Brain microvascular endothelial cell (primary cell): ENCODE measurements at regions not wholly inside any gene's neighbourhood (a gene's known extent, or its start where the extent isn't known, plus 50 kb on each side); places are given as distances from the start of the nearest gene placed in this dataset.

ENCODE experiments used
- DNase-seq: peaks from one replicate; pipeline ENCODE4 v3.0.0-alpha.2; 2020
- H3K27ac ChIP-seq: fragments of 250-450 bp; sonication (Bioruptor Pico); 2 replicates; pipeline ENCODE4 v1.5.1; 2020; ENCODE audit warnings: mild to moderate bottlenecking, moderate library complexity
- H3K27me3 ChIP-seq: fragments of 250-450 bp; sonication (Bioruptor Pico); replicated peaks from 2 replicates; pipeline ENCODE4 v1.5.1; 2020; ENCODE audit warnings: mild to moderate bottlenecking
- H3K36me3 ChIP-seq: fragments of 250-450 bp; sonication (Bioruptor Pico); replicated peaks from 2 replicates; pipeline ENCODE4 v1.5.1; 2020; ENCODE audit warnings: mild to moderate bottlenecking
- H3K4me3 ChIP-seq: 2 replicates; pipeline ENCODE4 v1.5.1; 2011; ENCODE audit warnings: low read depth, mild to moderate bottlenecking, control low read depth, low read length, moderate library complexity
- CTCF ChIP-seq: IDR thresholded peaks from 2 replicates; pipeline ENCODE4 v1.5.1; 2011; ENCODE audit warnings: low read depth, mild to moderate bottlenecking, moderate library complexity, low read length, control low read depth, inconsistent platforms; ENCODE audit errors: missing control alignments
- in situ Hi-C: cut with HindIII; loops from 2 replicates; pipeline ENCODE4 v1.10.0; 2017; ENCODE audit warnings: low sequenced_read_pairs, low pct_ligation_motif_present

DNA sequence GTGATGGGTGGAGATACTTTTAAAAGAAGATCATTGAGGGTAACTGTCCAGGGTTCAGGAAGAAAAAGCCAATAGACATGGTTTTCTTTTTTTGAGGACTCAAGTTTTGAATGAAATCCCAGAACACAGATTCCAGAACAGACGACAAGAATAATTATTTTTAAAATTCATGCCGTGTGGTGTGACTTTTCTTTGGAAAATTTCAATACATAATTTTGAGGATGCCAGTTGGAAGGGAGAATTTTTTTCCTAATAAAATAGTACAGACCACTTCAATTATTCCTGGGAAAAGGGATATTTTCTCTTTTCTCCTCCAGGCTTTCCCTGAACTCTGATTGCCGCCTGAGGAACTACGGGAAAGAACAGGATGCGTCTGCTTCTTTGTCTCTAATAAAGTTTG, 951.4 kb downstream of the KCNMA1 start:
- Histone ChIP-seq H3K4me3 (no peak overlapping the region), H3K27me3 (no peaks in the 10 kb centered on the region), H3K27ac (no peak overlapping the region), H3K36me3 (no peaks in the 10 kb centered on the region)
- no peak for TF ChIP-seq CTCF
- in situ Hi-C loops, result no loop called here
- DNase-seq, result no peak

DNA sequence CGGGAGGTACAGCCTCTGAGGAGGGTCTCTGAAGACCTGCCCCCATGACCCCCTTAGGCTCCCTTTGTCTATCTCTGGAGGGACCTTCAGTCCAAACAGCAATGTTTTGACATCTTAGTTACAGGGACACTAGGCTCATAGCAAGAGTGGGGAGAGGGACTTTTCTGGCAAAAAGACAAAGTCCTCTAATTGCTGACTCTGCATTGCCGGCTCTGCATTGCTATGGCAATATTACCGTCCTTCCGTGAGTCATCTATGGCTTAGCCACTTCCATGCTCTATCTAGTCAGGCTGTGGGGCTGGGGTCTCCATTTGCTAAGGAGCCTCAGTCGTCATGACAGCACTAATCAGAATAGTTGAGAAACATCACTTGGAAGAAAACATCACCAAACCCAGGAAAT, 952.6 kb downstream of the KCNMA1 start:
- Histone ChIP-seq H3K36me3 (no peaks in the 10 kb centered on the region), H3K4me3 (no peak overlapping the region), H3K27me3 (no peaks in the 10 kb centered on the region), H3K27ac (no peak overlapping the region)
- no peak for DNase-seq
- in situ Hi-C loops, result no loop called here
- TF ChIP-seq CTCF, result no peak

DNA sequence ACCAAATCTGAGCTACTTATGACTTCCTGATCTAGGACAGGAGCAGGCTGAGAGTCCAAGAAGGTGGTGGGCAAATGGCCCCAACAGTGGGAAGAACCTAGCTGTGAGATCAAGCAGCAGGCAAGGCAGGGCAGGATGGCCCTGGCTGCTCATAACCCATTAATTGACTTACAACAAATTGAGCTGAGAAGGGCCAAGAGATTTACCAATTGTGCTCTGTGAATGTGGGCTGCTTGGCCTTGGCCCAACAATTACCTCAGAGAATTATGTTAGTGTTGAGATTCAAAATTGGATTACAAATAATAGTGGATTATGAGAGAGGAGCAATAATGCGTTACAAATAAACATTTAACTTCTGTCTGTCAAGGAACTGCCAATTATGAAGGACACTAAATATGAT, 956.5 kb downstream of the KCNMA1 start:
- no peak for TF ChIP-seq CTCF
- DNase-seq, result no peak
- Histone ChIP-seq H3K27me3 (no peaks in the 10 kb centered on the region), H3K27ac (no peak overlapping the region), H3K36me3 (no peaks in the 10 kb centered on the region), H3K4me3 (no peak overlapping the region)
- in situ Hi-C loops, result no loop called here

- Histone ChIP-seq H3K36me3 (no peaks in the 10 kb centered on the region), H3K27ac (no peak overlapping the region), H3K4me3 (no peak overlapping the region), H3K27me3 (no peaks in the 10 kb centered on the region)
- in situ Hi-C loops, result no loop called here
- DNase-seq, result no peak
- TF ChIP-seq CTCF, result no peak
These were observed 958.6 kb downstream of the KCNMA1 start for GRCh38 chr10:76679030-76679429.

DNA sequence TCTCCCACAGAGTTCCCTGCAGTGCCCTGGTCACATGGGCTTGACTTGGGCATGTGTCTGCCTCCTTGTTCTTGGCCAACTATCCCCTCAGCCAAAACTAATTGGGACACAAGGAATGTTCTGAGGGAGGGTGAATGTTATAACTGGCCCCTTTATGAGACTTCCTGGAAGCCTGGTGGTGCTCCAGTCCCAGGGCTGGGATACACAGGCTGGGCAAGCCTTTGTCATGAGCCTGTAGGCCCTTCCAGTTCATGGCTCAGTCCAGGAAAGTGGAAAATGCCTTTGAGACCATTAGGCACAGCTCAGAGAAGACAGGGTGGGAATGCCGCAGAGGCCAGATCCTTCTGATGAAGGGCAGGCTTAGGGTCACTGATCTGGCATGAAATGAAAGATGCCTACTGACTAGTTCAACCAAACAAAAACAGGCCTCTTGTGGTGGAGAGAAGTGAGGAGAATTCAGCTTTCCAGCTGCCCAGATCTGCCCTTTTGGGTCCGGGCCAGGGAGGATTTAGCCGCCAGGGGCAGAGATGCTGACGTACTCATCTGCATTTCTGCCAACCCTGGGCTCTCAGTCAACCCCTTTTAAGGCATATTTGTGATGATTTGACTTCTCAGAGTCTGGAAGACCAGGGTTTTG, 961.5 kb downstream of the KCNMA1 start:
- DNase-seq, result no peak
- no peaks in the 10 kb centered on the region for H3K36me3 ChIP-seq
- H3K27me3 ChIP-seq, result no peaks in the 10 kb centered on the region
- in situ Hi-C loops, result no loop called here
- no peak overlapping the region for H3K27ac ChIP-seq
- no peak overlapping the region for H3K4me3 ChIP-seq
- peak; percentile 17 for TF ChIP-seq CTCF

GRCh38 chr10:76675561-76675950, 962.1 kb downstream of the KCNMA1 start:
- no peak for TF ChIP-seq CTCF
- no peaks in the 10 kb centered on the region for H3K36me3 ChIP-seq
- H3K27me3 ChIP-seq, result no peaks in the 10 kb centered on the region
- in situ Hi-C loops, result no loop called here
- no peak overlapping the region for H3K4me3 ChIP-seq
- DNase-seq, result no peak
- H3K27ac ChIP-seq, result no peak overlapping the region
